GM19463 (cell line): ENCODE measurements at regions not wholly inside any gene's neighbourhood (a gene's known extent, or its start where the extent isn't known, plus 50 kb on each side); places are given as distances from the start of the nearest gene placed in this dataset.

Experiments used
- ATAC-seq: cut with Tn5 transposase; IDR thresholded peaks from one replicate; pipeline ENCODE4 v1.9.1; 2021; ENCODE audit warnings: mild to moderate bottlenecking, moderate library complexity; ENCODE audit not compliant: unreplicated experiment

- no peak for ATAC-seq
These were observed 228.7 kb downstream of the C1orf94 start for GRCh38 chr1:34405266-34405959.

GRCh38 chr1:34406377-34406776 is 229.7 kb downstream of the C1orf94 start:
- no peak for ATAC-seq

- ATAC-seq, result no peak
These were observed 230.3 kb downstream of the C1orf94 start for GRCh38 chr1:34406833-34407539.

GRCh38 chr1:34408011-34408410 is 231.3 kb downstream of the C1orf94 start:
- no peak for ATAC-seq

GRCh38 chr1:34409689-34410229 is 233.1 kb downstream of the C1orf94 start:
- no peak for ATAC-seq

- no peak for ATAC-seq
These were observed 236.1 kb downstream of the C1orf94 start for GRCh38 chr1:34412598-34413370.

GRCh38 chr1:34415140-34415539 is 238.4 kb downstream of the C1orf94 start:
- no peak for ATAC-seq

- no peak for ATAC-seq
These were observed 241.5 kb downstream of the C1orf94 start for GRCh38 chr1:34418166-34418565.

- no peak for ATAC-seq
These were observed 243.0 kb downstream of the C1orf94 start for GRCh38 chr1:34419663-34420136.

GRCh38 chr1:34425046-34425445 is 248.3 kb downstream of the C1orf94 start:
- ATAC-seq, result no peak

GRCh38 chr1:34425785-34426184 is 249.1 kb downstream of the C1orf94 start:
- ATAC-seq, result no peak

- no peak for ATAC-seq
These were observed 249.7 kb downstream of the C1orf94 start for GRCh38 chr1:34426325-34426896.

GRCh38 chr1:34427170-34427569 is 250.5 kb downstream of the C1orf94 start:
- no peak for ATAC-seq

GRCh38 chr1:34433099-34433498 is 256.4 kb downstream of the C1orf94 start:
- no peak for ATAC-seq

- no peak for ATAC-seq
These were observed 260.1 kb downstream of the C1orf94 start for GRCh38 chr1:34436836-34437235.

GRCh38 chr1:34441259-34442069 is 264.8 kb downstream of the C1orf94 start:
- ATAC-seq, result no peak

- ATAC-seq, result no peak
These were observed 267.8 kb downstream of the C1orf94 start for GRCh38 chr1:34444516-34444915.

GRCh38 chr1:34450325-34450724 is 273.6 kb downstream of the C1orf94 start:
- no peak for ATAC-seq

GRCh38 chr1:34452451-34452850 is 275.7 kb downstream of the C1orf94 start:
- no peak for ATAC-seq

- ATAC-seq, result no peak
These were observed 278.4 kb downstream of the C1orf94 start for GRCh38 chr1:34455121-34455520.
